GM12878 (cell line): ENCODE measurements at regions not wholly inside any gene's neighbourhood (a gene's known extent, or its start where the extent isn't known, plus 50 kb on each side); places are given as distances from the start of the nearest gene placed in this dataset.

ENCODE experiments used
- CTCF ChIP-seq, 3 experiments: IDR thresholded peaks in 2 of 3; conservative IDR thresholded peaks in 1 of 3; 2 replicates each; pipeline ENCODE4 v1.5.1; 2011; ENCODE audit warnings: low read depth in 3 of 3, low read length in 3 of 3, mild to moderate bottlenecking in 3 of 3, control low read depth in 2 of 3, moderate library complexity in 2 of 3, inconsistent platforms in 1 of 3, mixed read lengths in 1 of 3; ENCODE audit not compliant: control insufficient read depth in 2 of 3, insufficient read depth in 1 of 3; ENCODE audit errors: extremely low read depth in 1 of 3
- POLR2A ChIP-seq: IDR thresholded peaks from 2 replicates; pipeline ENCODE4 v1.6.1; 2011; ENCODE audit warnings: low read depth, mild to moderate bottlenecking, low read length
- RAD21 ChIP-seq: IDR thresholded peaks from 2 replicates; pipeline ENCODE4 v1.6.1; 2011; ENCODE audit warnings: mild to moderate bottlenecking, low read depth, low read length, moderate library complexity; ENCODE audit not compliant: insufficient read depth
- SP1 ChIP-seq: IDR thresholded peaks from one replicate; pipeline ENCODE4 v1.6.1; 2011; ENCODE audit warnings: low read depth, low read length

- TF ChIP-seq RAD21 (no peak), POLR2A (no peak), CTCF (IDR thresholded peaks at IDR 0.05 in 2 of 3, conservative IDR thresholded peaks at IDR 0.05 in 1 of 3; ENCODE audit: control insufficient read depth in 2 of 3, extremely low read depth in 1 of 3, insufficient read depth in 1 of 3, low read depth in 3 of 3, low read length in 3 of 3) (no peak), SP1 (no peak)
Measured at GRCh38 chr17:77592106-77592865, 366.2 kb upstream of the TNRC6C start.
